NCI-H1048 (cell line): ENCODE measurements at regions not wholly inside any gene's neighbourhood (a gene's known extent, or its start where the extent isn't known, plus 50 kb on each side); places are given as distances from the start of the nearest gene placed in this dataset.

Experiments used
- DNase-seq: peaks from one replicate; lab custom pipeline; 2025; lab: John Stamatoyannopoulos, UW

DNA sequence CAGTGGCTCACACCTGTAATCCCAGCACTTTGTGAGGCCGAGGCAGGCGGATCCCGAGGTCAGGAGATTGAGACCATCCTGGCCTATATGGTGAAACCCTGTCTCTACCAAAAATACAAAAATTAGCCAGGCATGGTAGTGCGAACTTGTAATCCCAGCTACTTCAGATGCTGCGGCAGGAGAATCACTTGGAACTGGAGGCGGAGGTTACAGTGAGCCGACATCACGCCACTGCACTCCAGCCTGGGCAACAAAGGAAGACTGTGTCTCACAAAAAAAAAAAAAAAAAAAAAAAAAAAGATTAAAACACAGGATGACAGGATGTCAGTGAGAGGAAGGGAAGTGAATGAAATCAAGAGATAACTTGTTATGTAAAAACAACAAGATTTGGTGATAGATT is 1158.5 kb downstream of the PCDH9 start:
- DNase-seq: no peak

DNA sequence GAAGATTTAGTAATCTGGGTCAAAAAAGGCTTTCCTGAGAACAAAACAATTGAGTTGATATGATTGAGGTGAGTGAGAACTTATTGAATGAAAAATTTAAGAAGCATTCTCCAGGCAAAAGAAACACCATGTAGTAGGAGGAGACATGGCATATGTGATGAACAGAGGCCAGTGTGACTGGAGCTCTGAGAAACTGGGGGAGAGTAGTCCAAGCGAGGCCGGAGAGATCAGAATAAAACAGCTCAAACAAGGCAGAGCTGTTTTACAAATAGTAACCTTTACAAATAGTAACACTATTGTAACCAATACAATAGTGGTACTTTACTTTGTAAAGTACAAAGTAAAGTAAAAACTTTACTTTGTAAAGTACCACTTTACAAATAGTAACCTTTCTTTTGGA is 1159.1 kb downstream of the PCDH9 start:
- DNase-seq: no peak

DNA sequence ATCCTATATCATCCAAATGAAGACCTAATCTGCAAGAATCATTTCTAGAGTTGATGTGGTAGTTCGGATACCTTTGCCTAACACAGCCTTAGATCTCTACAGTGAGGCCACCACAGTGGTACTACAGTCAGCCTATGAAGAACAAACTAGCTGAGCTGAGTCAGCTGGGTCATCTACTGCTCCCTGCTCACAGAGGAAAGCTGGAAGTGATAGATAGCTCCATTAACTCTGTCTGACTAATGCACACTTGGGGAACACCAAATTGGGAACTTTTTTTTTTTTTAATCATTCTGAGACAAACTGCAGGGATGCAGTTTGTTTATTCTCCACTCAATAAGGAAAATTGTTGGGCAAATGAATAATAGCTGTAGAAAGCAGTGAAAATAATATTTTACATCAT is 1160.6 kb downstream of the PCDH9 start:
- DNase-seq: no peak

DNA sequence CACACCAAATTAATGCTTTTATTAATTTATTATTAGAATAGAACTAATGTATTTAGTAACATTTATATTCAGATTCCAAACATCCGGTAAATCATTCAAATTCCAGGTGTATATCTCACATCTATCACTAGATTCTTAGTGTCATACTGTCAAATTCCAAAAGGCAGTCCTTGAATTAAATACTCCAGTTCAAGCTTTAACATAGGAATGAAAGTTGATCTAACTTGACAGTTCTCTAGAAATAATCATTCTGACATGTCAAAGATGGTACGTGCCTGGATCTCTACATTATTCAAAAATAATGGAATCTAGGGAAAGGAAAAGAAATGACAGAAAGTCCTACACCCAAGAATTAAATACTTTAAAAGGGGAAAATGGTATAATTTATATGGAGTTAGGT is 1161.5 kb downstream of the PCDH9 start:
- no peak for DNase-seq

DNA sequence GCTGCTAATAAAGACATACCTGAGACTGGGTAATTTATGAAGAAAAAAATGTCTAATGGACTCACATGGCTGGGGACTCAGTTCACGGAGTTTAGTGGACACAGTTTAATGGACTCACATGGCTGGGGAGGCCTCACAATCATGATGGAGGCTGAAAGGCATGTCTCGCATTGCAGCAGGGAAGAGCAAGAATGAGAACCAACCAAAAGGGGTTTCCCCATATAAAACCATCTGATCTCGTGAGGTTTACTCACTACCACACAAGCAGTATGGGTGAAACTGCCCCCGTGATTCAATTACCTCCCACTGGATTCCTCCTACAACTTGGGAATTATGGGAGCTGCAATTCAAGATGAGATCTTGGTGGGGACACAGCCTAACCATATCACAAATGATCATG is 1181.2 kb downstream of the PCDH9 start:
- DNase-seq: no peak

DNA sequence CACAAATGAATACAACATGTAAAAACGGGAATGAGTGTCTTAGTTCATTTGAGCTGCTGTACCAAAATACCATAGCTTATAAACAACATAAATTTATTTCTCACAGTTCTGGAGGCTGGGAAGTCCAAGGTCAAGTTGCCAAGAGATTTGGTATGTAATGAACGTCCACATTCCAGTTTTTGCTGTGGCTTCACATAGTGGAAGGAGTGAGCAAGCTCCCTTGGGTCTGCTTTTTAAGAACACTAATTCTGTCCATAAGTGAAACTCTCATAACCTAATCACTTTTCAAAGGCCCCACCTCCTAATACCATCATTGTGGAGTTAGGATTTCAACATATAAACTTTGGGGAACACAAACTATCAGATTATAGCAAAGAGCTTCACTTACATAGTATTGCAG is 1189.6 kb downstream of the PCDH9 start:
- DNase-seq: no peak

DNA sequence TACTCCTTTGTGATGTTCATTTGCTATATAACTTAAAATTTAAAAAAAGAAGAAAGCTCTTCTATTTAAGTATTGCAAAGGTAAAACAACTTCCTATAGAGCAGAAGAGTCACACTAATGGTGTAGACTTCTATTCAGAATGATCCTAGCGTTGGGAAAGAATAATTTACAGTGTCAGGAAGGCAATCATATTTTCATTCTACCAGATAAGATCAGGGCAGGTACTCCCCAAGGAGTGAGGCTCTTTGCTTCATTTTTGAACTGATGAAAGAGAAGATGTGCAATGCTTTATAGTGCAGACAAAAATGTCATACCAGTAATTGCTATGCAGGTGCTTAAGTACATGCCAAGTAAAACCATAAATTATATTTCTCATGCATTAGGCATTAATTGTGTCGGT is 1193.0 kb downstream of the PCDH9 start:
- no peak for DNase-seq

DNA sequence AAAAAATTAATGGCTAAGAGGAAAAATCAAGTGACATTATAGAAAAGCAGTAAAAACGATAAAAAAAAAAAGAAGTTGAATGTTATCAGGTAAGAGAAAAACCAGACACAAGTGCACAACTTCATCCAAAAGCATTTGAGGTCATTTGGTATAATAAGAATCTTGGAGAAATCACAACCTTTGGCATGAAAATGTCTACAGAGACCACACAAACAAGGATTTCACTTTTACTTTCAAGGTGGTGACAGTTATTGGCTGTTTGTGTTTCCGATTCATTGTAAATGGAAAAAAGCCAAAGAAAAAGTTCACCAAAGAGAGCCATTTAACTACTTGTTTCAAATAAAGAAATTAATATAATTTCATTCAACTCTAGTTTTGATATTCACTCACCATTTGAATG is 1193.5 kb downstream of the PCDH9 start:
- DNase-seq: no peak

DNA sequence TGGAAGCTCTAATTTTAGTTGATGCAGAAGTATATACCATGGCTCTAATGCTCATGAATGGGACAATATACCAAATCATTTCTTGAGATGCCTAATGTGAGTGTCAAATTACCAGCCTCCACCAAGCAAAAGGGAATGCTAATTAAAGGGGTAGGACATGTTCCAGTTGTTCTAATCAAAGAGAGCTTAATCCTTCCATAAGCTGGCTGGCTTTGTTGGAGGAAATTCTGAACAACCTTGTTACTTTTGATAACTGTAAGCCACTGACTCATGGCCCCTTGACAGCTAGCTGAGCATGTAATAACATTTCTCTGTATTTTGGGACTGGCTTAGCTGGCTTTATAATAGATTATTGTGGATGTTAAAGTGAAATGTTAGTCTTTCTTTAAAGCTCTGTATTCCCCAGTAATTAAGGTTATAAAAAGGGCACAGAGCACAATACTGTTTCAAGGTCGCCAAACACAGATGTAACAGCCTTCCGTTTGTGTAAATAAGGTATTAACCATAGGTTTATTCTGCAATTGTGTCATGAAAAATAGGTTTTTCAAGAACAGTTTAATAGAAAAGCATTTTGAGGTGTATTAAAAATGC is 1194.0 kb downstream of the PCDH9 start:
- no peak for DNase-seq

DNA sequence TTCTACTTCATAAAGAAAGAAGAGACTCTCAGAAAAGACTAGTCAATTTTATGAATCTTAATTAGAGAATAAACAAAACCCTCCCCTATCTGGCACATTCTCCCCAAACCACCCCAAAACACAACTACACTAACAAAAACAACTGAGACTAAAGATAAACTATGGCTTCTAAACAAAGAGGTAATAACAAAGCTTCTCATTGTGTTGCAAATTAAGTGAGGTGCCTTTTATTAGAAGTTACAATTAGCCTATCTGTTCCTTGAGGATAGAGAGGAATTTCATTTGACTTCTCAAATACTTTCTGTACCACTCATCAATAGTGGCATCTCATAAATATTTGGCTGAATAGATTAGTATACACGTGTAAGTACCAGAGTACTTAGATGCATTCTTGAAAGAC is 1196.2 kb downstream of the PCDH9 start:
- DNase-seq: no peak

DNA sequence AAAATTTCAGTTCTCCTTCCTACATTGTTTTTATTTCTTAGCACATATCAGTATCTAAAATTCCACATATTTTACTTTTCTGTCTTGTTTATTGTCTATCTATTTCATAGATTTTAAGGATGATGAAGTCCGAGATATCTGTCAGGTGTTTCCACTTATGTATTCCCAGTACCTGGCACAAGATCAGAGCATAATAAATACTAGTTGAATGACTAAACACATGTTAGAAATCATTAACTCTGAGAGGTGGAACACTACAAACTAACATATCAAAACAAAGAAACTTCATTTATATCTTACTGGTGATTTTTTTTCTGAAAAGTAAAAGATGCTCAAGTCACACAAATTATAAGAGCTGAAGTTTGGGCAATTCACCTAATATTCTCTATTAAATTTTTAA is 1208.3 kb downstream of the PCDH9 start:
- DNase-seq: no peak

DNA sequence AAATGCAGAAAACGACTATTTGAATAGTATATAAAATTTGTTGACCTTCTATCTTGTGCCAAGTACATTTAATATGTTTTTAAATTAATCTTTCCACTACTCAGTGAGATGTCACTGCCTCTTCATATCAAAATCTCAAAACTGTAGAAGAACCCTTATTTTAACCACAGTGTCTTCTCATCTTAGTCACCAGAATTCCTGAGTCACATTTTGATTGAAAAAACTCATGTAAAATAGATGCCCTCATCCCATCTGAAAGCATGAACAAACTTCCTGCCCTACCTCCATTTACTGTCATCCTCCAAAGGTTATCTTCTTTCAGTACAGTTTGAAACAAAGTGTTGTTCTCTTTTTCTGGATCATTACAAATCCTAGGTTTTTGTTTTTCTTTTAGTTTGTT is 1215.4 kb downstream of the PCDH9 start:
- no peak for DNase-seq

DNA sequence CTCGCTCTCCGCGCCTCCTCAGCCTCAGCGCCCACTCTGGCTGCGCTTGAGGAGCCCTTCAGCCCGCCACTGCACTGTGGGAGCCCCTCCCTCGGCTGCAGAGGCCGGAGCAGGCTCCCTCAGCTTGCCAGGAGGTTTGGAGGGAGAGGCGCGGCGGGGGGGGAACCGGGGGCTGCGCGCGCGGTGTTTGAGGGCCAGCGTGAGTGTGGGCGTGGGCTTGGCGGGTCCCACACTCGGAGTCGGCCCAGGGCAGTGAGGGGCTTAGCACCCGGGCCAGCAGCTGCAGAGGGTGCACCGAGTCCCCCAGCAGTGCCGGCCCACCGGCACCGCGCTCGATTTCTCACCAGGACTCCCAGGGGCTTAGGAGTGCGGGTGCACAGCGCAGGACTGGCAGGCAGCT is 1220.9 kb downstream of the PCDH9 start:
- no peak for DNase-seq

DNA sequence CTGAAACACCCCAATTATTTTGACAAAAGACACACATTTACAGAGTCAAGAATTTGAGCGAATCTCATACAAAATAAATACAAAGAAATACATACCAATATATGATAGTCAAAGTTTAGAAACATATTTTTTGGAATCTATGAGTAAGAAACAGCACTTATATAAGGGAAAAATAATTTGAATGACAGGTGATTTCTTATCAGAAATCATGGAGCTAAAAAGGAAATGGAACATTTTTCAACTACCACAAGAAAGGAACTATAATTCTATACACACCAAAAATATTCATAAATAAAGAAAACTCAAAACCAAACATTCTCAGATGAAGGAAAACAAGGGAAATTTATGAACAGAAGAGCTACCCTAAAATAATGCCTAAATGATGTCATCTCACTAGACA is 1226.6 kb downstream of the PCDH9 start:
- DNase-seq: no peak

DNA sequence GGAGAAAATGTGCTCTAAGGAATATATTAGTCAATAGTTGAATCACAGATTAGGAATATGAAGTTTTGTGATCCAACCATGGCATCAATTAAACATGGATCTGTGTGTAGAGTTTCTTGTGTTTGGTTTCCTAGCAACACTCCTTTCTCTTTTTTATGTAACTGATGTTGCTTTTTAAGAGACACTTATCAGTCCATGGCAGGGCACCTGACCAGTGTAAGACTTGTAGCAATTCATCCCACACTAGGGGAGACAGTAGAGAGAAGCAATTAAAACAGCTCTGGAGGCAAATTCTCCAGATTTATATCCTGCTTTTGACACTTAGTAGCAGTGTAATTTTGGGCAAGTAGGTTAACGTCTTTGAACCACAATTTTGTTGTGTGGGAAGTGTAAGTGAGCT is 1229.0 kb downstream of the PCDH9 start:
- no peak for DNase-seq

DNA sequence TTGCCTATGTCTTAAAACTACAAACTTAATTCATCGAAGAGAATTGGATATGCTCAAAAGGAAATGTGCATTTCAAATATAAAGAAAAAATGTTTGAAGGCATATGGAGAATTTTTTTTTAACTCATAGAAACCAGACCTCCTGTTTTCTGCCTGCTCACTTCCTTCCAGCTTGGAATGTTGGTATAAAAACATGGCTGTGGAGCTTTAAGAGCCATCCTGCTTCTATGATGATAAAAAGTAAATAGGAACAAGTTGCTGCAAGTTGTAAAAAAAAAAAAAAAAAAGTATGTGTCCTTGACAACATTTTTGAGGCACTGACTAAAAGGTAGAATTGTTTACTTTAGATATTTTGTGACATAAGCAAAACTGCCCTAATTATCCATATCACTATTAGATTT is 1230.7 kb downstream of the PCDH9 start:
- DNase-seq: no peak

DNA sequence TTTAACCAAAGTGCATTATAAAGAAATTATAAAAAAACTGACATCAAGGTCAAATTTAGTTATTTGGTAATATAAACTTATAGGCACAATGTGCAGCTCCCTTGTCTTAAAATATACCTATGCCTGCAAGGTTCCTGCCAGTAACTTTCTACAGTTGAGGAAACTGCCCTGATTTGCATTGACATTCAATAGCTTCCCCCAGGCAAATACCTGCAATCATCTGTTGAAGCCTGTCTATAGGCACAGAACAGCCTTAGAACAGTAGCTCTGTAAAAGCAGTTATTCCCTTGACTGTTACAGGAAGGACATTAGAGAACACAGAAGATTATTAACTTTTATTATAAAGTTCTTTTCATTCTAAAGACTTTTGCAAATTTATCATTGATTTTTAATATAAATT is 1239.5 kb downstream of the PCDH9 start:
- no peak for DNase-seq

DNA sequence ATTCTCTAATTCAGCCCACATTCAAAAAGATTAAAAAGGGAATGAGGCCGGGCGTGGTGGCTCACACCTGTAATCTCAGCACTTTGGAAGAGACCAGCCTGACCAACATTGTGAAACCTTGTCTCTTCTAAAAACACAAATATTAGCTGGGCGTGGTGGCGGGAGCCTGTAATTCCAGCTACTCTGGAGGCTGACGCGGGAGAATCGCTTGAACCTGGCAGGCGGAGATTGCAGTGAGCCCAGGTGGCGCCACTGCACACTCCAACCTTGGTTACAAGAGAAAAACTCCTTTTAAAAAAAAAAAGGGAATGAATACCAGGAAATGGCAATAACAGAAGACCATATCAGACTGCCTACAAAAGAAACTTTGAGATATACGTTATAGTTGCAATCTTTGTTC is 1244.5 kb downstream of the PCDH9 start:
- no peak for DNase-seq

DNA sequence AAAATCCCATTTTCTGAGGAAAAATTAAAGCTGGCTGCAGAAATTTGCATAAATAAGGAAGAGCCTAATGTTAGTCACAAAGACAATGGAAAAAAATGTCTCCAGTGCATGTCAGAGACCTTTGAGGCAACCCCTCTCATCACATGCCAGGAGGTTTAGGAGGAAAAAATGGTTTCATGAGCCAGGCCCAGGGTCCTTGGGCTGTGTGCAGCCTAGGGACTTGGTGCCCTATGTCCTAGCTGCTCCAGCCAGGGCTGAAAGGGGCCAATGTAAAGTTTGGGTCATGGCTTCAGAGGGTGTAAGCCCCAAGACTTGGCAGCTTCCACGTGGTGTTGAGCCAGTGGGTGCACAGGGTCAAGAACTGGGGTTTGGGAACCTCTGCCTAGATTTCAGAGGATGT is 1252.6 kb downstream of the PCDH9 start:
- DNase-seq: no peak

DNA sequence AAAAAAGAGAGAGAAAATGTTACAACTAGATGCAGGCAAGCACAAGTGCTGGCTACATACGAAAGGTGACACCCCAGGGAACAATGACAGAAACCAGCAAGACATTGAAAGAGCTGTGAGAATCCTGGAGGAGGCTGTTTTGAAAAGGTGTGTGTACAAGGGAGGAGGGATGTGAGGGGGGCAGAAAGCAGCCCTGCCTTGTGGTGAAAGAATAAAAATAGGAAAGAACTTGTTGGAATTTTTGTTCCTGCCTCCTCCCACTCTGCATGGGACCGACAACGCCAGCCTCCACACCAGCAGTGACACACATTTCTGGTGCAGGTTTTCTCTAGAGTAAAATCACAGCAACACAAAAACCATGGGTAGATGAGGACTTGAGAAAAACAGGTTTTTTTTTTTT is 1258.6 kb downstream of the PCDH9 start:
- DNase-seq: no peak

DNA sequence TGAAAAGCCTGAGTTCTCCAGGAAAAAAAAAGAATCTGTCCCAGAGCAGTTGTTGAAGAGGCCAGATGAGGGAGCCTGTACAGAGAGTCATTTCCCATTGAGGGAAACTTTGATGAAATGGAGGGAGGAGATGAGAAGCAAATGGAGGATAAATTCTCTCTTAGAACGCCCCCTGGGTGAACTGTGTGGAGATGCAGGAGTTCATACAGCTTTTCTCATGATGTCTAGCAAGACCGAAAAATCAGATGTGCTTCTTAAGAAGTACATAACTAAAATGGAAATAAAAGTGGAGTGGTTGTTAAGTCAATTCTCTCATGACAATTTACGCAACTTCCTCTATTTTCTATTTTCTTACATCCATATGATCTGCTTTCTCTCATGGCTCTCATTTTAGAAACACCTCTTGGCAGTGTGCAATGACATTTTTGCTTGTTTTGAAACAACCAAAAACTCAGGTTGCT is 1263.1 kb downstream of the PCDH9 start:
- no peak for DNase-seq

DNA sequence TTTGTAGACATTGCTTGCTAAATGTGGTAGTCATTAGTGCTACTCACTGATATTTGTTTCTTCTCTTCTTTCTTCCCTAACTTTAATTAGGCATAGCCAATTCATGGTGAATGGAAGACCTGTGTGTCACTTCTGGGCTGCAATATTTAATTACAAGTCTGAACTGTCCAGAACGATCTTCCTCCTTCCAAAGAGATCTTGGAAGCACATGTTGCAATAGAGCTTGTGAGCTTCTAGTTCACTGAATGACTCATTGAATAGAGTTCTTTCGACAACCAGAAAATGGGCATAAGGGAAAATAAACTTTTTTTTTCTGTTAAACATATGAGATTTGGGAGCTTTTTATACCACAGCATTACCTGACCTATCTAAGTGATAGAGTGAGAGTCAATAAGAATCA is 1264.6 kb downstream of the PCDH9 start:
- no peak for DNase-seq

DNA sequence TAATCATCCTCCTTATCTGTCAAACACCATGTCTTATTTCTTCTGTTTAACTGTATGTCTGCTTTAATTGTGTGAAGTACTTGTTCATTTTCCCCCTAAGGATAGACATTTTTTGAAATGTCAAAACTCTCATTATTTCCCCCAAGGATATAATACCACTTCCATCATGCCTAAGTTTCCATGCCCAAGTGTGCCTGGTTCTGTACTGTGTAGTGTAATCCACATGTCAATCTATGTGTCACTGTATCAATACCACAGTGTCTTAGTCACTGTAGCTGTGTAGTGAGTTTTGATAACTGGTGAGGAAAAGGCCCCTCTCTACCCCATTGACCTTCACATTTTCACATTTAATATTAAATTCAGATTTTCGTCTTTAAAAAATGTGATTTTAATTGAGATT is 1265.5 kb downstream of the PCDH9 start:
- DNase-seq: no peak

DNA sequence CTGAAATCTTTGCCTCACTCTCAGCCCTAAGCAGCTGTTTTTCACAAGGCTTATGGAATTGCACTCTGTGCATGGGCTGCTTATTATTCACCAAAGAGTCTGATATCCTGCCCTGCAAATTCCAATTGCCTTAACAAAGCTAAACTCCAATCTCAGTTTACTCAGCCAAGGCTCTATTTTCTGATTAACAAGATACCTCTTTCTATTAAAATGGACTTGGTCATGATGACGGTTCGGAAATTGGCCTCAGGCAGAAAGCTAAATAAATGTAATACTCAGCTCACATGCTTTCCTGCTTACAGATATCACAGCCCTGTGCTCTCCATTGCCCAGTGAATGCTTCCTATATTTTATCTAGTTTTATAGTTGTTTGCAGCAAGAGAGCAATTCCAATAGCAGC is 1270.8 kb downstream of the PCDH9 start:
- no peak for DNase-seq

DNA sequence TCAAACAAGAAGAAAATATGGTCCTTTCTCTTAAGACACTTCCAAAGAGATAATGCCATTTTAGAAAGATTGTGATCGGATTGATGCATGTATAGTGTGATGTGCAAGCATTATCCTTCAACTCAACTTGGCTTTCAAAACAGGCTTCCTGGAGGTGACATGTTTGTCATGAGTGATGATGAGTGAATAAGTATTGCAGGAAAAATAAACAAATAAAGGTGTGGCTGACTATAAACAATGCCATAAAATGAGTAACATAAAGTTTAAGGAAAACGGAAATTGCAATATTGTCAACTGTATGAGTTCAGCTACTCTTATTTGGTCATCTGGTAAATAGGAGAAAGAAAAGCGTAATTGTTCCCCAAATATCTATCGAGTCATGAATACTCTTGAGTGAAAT is 1283.7 kb downstream of the PCDH9 start:
- DNase-seq: no peak
